ENCODE measurements at regions not wholly inside any gene's neighbourhood (a gene's known extent, or its start where the extent isn't known, plus 50 kb on each side); places are given as distances from the start of the nearest gene placed in this dataset.

DNA sequence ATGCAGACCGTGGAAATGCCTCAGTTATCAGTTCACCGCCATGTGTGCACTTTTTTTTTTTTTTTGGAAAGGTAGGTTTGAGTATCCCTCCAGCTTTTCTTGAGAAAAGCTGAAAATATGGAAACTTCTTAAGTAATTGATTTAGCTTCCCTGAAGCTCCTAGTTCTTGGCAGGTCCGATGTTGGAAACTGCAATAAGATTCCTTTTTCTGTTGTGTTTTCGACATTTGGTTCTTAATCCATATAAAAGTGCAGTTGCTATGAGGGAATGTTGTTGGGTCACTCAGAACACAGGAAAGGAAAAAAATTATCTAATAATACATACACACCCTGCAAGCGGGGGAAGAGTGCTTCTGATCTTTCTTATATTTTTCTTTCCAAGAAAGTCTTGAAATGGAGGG, 665.2 kb downstream of the INHBA start:
- no peak for DNase-seq (ENCODE audit: low read depth)
- TF ChIP-seq, protein P1, sequence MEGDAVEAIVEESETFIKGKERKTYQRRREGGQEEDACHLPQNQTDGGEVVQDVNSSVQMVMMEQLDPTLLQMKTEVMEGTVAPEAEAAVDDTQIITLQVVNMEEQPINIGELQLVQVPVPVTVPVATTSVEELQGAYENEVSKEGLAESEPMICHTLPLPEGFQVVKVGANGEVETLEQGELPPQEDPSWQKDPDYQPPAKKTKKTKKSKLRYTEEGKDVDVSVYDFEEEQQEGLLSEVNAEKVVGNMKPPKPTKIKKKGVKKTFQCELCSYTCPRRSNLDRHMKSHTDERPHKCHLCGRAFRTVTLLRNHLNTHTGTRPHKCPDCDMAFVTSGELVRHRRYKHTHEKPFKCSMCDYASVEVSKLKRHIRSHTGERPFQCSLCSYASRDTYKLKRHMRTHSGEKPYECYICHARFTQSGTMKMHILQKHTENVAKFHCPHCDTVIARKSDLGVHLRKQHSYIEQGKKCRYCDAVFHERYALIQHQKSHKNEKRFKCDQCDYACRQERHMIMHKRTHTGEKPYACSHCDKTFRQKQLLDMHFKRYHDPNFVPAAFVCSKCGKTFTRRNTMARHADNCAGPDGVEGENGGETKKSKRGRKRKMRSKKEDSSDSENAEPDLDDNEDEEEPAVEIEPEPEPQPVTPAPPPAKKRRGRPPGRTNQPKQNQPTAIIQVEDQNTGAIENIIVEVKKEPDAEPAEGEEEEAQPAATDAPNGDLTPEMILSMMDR (IDR thresholded peaks at IDR 0.05; ENCODE audit: insufficient read depth, low read length), result no peak
- no peak overlapping the region for H3K4me3 ChIP-seq (ENCODE audit: low read depth, low read length)

DNA sequence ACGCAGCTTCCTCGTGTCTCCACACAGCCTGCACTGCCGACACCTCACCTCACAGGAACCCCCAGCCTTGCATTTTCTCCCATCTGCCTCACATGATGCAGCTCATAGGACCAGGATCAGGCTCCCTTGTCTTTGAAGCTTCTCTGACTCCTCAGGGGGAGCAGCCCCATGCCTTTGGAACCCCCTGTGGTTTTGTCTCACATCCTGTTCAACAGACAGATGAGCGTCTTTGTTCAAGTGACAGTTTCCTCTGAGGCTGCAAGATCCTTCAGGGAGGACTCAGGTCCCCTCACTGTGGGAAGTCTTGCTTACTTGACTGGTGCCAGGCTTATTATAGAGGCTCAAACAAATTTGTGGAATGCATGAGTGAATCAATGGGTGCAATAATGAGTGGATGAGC, 667.1 kb downstream of the INHBA start:
- TF ChIP-seq, protein P1 (IDR thresholded peaks at IDR 0.05; ENCODE audit: insufficient read depth, low read length), result no peak
- no peak for DNase-seq (ENCODE audit: low read depth)
- no peak overlapping the region for H3K4me3 ChIP-seq (ENCODE audit: low read depth, low read length)

DNA sequence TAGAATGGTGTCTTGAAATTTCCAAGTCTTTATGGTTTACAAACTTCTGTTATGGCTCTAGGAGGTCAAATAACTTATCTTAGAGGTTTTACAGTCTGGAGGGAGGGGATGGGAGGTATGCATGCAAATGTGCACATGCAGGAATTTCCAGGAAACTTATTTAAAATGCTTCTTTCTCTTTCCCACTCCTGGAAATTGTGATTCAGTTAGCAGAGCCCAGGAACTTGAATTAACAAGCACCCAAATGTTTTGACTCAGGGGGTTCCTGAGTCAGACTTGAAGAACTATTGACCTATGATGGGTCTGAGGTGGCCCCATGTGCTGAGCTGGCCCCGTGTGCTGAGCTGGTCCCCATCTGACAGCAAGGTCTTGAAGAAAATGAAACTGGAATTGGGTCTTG, 669.4 kb downstream of the INHBA start:
- H3K4me3 ChIP-seq (ENCODE audit: low read depth, low read length), result no peak overlapping the region
- DNase-seq (ENCODE audit: low read depth), result peak; percentile 24
- TF ChIP-seq, protein P1 (IDR thresholded peaks at IDR 0.05; ENCODE audit: insufficient read depth, low read length), result no peak

DNA sequence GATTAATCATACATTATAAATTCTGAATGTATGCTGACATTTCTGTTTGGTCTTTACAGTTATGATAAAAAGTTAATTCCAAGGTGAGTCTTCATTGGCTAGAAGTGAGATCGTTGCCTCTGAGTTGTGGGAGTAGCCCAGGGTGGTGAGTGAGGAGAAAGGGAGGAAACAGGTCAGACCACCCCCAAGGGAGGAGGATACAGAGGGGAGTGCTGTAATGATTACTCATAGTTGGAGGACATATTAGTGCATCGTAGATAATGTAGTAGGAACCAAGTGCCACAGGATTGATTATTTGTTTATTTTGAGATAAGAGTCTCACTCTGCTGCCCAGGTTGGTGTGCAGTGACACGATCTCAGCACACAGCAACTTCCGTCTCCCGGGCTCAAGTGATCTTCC, 672.2 kb downstream of the INHBA start:
- H3K4me3 ChIP-seq (ENCODE audit: low read depth, low read length), result no peak overlapping the region
- TF ChIP-seq, protein P1 (IDR thresholded peaks at IDR 0.05; ENCODE audit: insufficient read depth, low read length), result no peak
- DNase-seq (ENCODE audit: low read depth), result no peak

DNA sequence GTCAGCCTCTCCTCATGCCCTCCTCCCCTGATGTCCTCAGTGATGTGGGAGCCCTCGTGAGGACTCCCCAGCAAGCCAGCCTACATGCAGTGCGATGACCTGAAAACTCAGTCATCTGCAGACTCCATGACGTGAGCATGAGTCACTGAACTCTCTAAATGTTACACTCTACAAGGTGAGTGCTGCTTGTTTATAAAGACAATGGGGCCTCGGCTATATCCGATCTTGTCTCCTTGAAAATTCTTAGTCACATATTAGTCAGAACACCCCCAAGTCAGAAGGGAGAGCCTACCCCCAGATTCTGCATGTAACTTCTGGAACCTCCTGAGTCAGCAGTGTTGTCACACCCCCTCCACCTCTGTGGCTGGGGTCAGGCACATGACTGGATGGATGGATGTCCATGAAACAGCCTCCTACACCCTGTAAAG, 673.8 kb downstream of the INHBA start:
- TF ChIP-seq, protein P1 (IDR thresholded peaks at IDR 0.05; ENCODE audit: insufficient read depth, low read length), result no peak
- H3K4me3 ChIP-seq (ENCODE audit: low read depth, low read length), result no peak overlapping the region
- peak; percentile 88 for DNase-seq (ENCODE audit: low read depth)

DNA sequence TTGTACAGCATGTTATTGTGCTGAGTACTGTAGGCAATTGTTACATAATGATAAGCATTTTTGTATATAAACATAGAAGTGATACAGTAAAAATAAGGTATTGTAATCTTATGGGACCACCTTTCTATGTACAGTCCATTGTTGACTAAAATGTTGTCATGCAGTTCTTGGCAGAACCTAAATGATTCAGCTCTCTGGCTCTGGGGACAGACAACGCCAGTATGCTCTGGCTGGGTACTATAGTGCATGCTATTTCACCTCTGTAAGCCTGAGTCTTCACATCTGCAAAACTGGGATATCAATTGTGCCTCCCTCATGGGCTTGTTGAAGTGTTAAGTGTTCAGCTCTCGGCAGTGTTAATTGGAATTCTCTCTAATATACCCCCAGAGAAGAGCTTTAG, 674.3 kb downstream of the INHBA start:
- TF ChIP-seq, protein P1 (IDR thresholded peaks at IDR 0.05; ENCODE audit: insufficient read depth, low read length), result no peak
- DNase-seq (ENCODE audit: low read depth), result peak; percentile 24
- no peak overlapping the region for H3K4me3 ChIP-seq (ENCODE audit: low read depth, low read length)

DNA sequence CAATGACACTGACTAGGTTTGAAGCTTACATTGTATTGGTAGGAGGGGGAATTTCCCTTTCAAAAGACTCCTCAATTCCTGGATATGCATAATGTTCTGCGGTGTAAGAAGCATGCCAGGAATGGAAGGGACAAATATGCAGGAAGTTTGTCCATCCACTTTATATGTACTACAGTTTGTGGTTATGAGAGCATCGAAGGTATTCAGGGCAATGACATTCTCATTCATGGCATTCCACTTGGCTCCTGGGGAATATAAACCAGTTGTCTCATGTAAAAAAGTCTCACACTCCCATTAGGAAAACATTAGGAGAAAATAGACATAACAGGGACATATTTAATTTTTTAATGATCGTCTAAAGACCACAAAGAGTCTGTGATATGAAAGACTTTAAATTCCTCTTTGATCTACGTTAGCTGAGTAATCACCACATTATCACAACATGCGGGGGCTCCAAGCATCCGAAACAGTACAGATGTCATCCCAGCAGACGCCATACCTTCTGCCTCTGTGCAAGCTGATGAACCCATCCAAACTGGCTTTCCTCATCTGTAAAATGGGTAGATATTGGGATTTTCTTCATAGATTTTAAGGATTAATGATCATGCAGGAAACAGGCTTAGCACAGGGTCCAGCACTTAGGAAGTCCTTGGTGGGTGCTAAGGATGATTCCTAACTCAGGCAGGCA, 675.3 kb downstream of the INHBA start:
- TF ChIP-seq, protein P1 (IDR thresholded peaks at IDR 0.05; ENCODE audit: insufficient read depth, low read length), result no peak
- peak; percentile 76 for DNase-seq (ENCODE audit: low read depth)
- no peak overlapping the region for H3K4me3 ChIP-seq (ENCODE audit: low read depth, low read length)

Data from fibroblast of the aortic adventitia (primary cell).